ENCODE measurements at regions not wholly inside any gene's neighbourhood (a gene's known extent, or its start where the extent isn't known, plus 50 kb on each side); places are given as distances from the start of the nearest gene placed in this dataset.

- Histone ChIP-seq H3K4ac (replicated peaks; ENCODE audit: insufficient read length, low read depth, low read length) (no peak overlapping the region), H3K56ac (replicated peaks; ENCODE audit: insufficient read length, low read depth, low read length) (no peak overlapping the region), H3K36me3 (ENCODE audit: control insufficient read depth in 2 of 4, insufficient read depth in 4 of 4, low read length in 3 of 4) (no peaks in the 10 kb centered on the region), H2BK20ac (ENCODE audit: low read length) (no peak overlapping the region), H3K4me2 (ENCODE audit: insufficient read depth in 1 of 2, low read depth in 2 of 2, low read length in 2 of 2) (no peak overlapping the region), H3K9ac (replicated peaks in 1 of 4; ENCODE audit: extremely low read depth in 1 of 4, low read depth in 3 of 4, low read length in 3 of 4) (no peak overlapping the region), H3K23ac (ENCODE audit: insufficient read length) (no peak overlapping the region), H2AFZ (ENCODE audit: low read length) (no peak overlapping the region), H3K9me3 (ENCODE audit: insufficient read depth in 2 of 2, low read depth in 1 of 2, low read length in 1 of 2) (no peaks in the 10 kb centered on the region), H2BK5ac (ENCODE audit: low read depth, low read length) (no peak overlapping the region), H2BK12ac (ENCODE audit: low read depth, low read length) (no peak overlapping the region), H2BK15ac (ENCODE audit: low read length) (no peak overlapping the region), H3K79me2 (ENCODE audit: control insufficient read depth in 1 of 2, insufficient read depth in 2 of 2, low read length in 2 of 2) (no peaks in the 10 kb centered on the region), H2BK120ac (replicated peaks; ENCODE audit: low read depth, low read length) (no peak overlapping the region), H4K8ac (ENCODE audit: extremely low read depth, insufficient read depth, low read length) (no peak overlapping the region), H3K23me2 (ENCODE audit: low read depth, low read length) (no peaks in the 10 kb centered on the region; the same call in 1 of the 2 replicates), H3K18ac (ENCODE audit: extremely low read depth, low read length) (no peak overlapping the region), H3K14ac (ENCODE audit: insufficient read length) (no peak overlapping the region), H4K91ac (replicated peaks; ENCODE audit: insufficient read length, low read length) (no peak overlapping the region), H4K20me1 (replicated peaks in 1 of 2; ENCODE audit: control insufficient read depth in 1 of 2, insufficient read depth in 2 of 2, low read length in 2 of 2) (no peaks in the 10 kb centered on the region), H3K4me3 (ENCODE audit: extremely low read depth in 1 of 4, insufficient read depth in 2 of 4, low read depth in 3 of 4, low read length in 4 of 4) (no peak overlapping the region), H3K27ac (ENCODE audit: low read depth, low read length) (no peak overlapping the region), H2AK5ac (ENCODE audit: low read depth, low read length) (no peak overlapping the region), H3K4me1 (replicated peaks in 1 of 4; ENCODE audit: control insufficient read depth in 3 of 4, insufficient read depth in 4 of 4, low read length in 3 of 4) (no peaks in the 10 kb centered on the region), H4K5ac (ENCODE audit: insufficient read length, low read depth, low read length) (no peak overlapping the region), H3K27me3 (replicated peaks in 1 of 4; ENCODE audit: control insufficient read depth in 3 of 4, extremely low read depth in 1 of 4, insufficient read depth in 3 of 4, low read length in 3 of 4) (no peaks in the 10 kb centered on the region), H3K79me1 (ENCODE audit: low read depth, low read length) (no peaks in the 10 kb centered on the region)
- POLR2A ChIA-PET (ENCODE audit: partially characterized antibody): no interaction called here
- no peak for TF ChIP-seq HDAC6 (IDR thresholded peaks at IDR 0.05; ENCODE audit: low read depth, low read length)
- no peak for TF ChIP-seq BRCA1 (IDR thresholded peaks at IDR 0.05; ENCODE audit: low read depth, low read length)
- no peak for TF ChIP-seq PHF8 (conservative IDR thresholded peaks at IDR 0.05; ENCODE audit: low read depth, low read length)
- no peak for TF ChIP-seq TAF1 (IDR thresholded peaks at IDR 0.05; ENCODE audit: low read depth, low read length)
- TF ChIP-seq HDAC2 (IDR thresholded peaks at IDR 0.05; ENCODE audit: borderline replicate concordance in 1 of 2, low read depth in 2 of 2, low read length in 2 of 2): no peak
- FAIRE-seq: no peak
- no peak for DNase-seq (ENCODE audit: low read depth in 1 of 2, low spot score in 2 of 2)
- WGBS, 2 experiments (ENCODE audit: extremely low coverage in 1 of 2, insufficient coverage in 1 of 2, insufficient read length in 1 of 2, insufficient replicate concordance in 2 of 2, low coverage in 1 of 2, low lambda C conversion rate in 2 of 2, missing lambda C conversion rate in 1 of 2): 100% methylated on average over 1 of the region's 1 CpG; no CpG with 5 or more reads in 1 of the 2 experiments
- CTCF ChIA-PET (ENCODE audit: partially characterized antibody): interaction anchor here (1.0 to 2.1 kb wide), 7 partner anchors 18 to 363 kb away, joined by 3 to 10 read pairs (median 3); no protein-coding TSS in a partner anchor
These were observed 82.9 kb downstream of the OTUD1 start for GRCh38 chr10:23521735-23522134.
